ENCODE measurements at regions not wholly inside any gene's neighbourhood (a gene's known extent, or its start where the extent isn't known, plus 50 kb on each side); places are given as distances from the start of the nearest gene placed in this dataset.

GRCh38 chr22:19574247-19574646, 50.0 kb upstream of the CLDN5 start:
- Histone ChIP-seq H3K9ac (ENCODE audit: low read depth, low read length) (no peak overlapping the region), H3K36me3 (ENCODE audit: control insufficient read depth, insufficient read depth, low read length) (no peaks in the 10 kb centered on the region), H3K9me3 (ENCODE audit: control insufficient read depth, insufficient read depth, low read length) (no peaks in the 10 kb centered on the region), H3K4me1 (ENCODE audit: control insufficient read depth, insufficient read depth, low read length) (no peaks in the 10 kb centered on the region), H3K4me3 (ENCODE audit: low read depth, low read length) (no peak overlapping the region), H3K27me3 (ENCODE audit: control insufficient read depth, insufficient read depth, low read length) (no peaks in the 10 kb centered on the region), H3K27ac (ENCODE audit: low read depth, low read length) (no peak overlapping the region)

- Histone ChIP-seq H3K9ac (ENCODE audit: low read depth, low read length) (no peak overlapping the region), H3K36me3 (ENCODE audit: control insufficient read depth, insufficient read depth, low read length) (no peaks in the 10 kb centered on the region), H3K27ac (ENCODE audit: low read depth, low read length) (no peak overlapping the region), H3K4me1 (ENCODE audit: control insufficient read depth, insufficient read depth, low read length) (no peaks in the 10 kb centered on the region), H3K4me3 (ENCODE audit: low read depth, low read length) (no peak overlapping the region), H3K9me3 (ENCODE audit: control insufficient read depth, insufficient read depth, low read length) (no peaks in the 10 kb centered on the region), H3K27me3 (ENCODE audit: control insufficient read depth, insufficient read depth, low read length) (no peaks in the 10 kb centered on the region)
These were observed 52.5 kb upstream of the CLDN5 start for GRCh38 chr22:19576460-19577421.

GRCh38 chr22:19577422-19577966, 53.3 kb upstream of the CLDN5 start:
- Histone ChIP-seq H3K4me1 (ENCODE audit: control insufficient read depth, insufficient read depth, low read length) (no peaks in the 10 kb centered on the region), H3K27ac (ENCODE audit: low read depth, low read length) (no peak overlapping the region), H3K36me3 (ENCODE audit: control insufficient read depth, insufficient read depth, low read length) (no peaks in the 10 kb centered on the region), H3K9ac (ENCODE audit: low read depth, low read length) (no peak overlapping the region), H3K9me3 (ENCODE audit: control insufficient read depth, insufficient read depth, low read length) (no peaks in the 10 kb centered on the region), H3K4me3 (ENCODE audit: low read depth, low read length) (no peak overlapping the region), H3K27me3 (ENCODE audit: control insufficient read depth, insufficient read depth, low read length) (no peaks in the 10 kb centered on the region)

GRCh38 chr22:19578180-19579004, 54.2 kb upstream of the CLDN5 start:
- Histone ChIP-seq H3K4me1 (ENCODE audit: control insufficient read depth, insufficient read depth, low read length) (no peaks in the 10 kb centered on the region), H3K4me3 (ENCODE audit: low read depth, low read length) (no peak overlapping the region), H3K9me3 (ENCODE audit: control insufficient read depth, insufficient read depth, low read length) (no peaks in the 10 kb centered on the region), H3K9ac (ENCODE audit: low read depth, low read length) (no peak overlapping the region), H3K36me3 (ENCODE audit: control insufficient read depth, insufficient read depth, low read length) (no peaks in the 10 kb centered on the region), H3K27ac (ENCODE audit: low read depth, low read length) (no peak overlapping the region), H3K27me3 (ENCODE audit: control insufficient read depth, insufficient read depth, low read length) (no peaks in the 10 kb centered on the region)

GRCh38 chr22:19579115-19579811, 55.1 kb upstream of the CLDN5 start:
- Histone ChIP-seq H3K27ac (ENCODE audit: low read depth, low read length) (no peak overlapping the region), H3K4me3 (ENCODE audit: low read depth, low read length) (no peak overlapping the region), H3K27me3 (ENCODE audit: control insufficient read depth, insufficient read depth, low read length) (no peaks in the 10 kb centered on the region), H3K4me1 (ENCODE audit: control insufficient read depth, insufficient read depth, low read length) (no peaks in the 10 kb centered on the region), H3K9me3 (ENCODE audit: control insufficient read depth, insufficient read depth, low read length) (no peaks in the 10 kb centered on the region), H3K9ac (ENCODE audit: low read depth, low read length) (no peak overlapping the region), H3K36me3 (ENCODE audit: control insufficient read depth, insufficient read depth, low read length) (no peaks in the 10 kb centered on the region)

GRCh38 chr22:19579880-19580279, 55.7 kb upstream of the CLDN5 start:
- Histone ChIP-seq H3K9me3 (ENCODE audit: control insufficient read depth, insufficient read depth, low read length) (no peaks in the 10 kb centered on the region), H3K27me3 (ENCODE audit: control insufficient read depth, insufficient read depth, low read length) (no peaks in the 10 kb centered on the region), H3K27ac (ENCODE audit: low read depth, low read length) (no peak overlapping the region), H3K4me3 (ENCODE audit: low read depth, low read length) (no peak overlapping the region), H3K4me1 (ENCODE audit: control insufficient read depth, insufficient read depth, low read length) (no peaks in the 10 kb centered on the region), H3K36me3 (ENCODE audit: control insufficient read depth, insufficient read depth, low read length) (no peaks in the 10 kb centered on the region), H3K9ac (ENCODE audit: low read depth, low read length) (no peak overlapping the region)

GRCh38 chr22:19580291-19580890, 56.2 kb upstream of the CLDN5 start:
- no peaks in the 10 kb centered on the region for H3K36me3 ChIP-seq (ENCODE audit: control insufficient read depth, insufficient read depth, low read length)
- H3K27ac ChIP-seq (ENCODE audit: low read depth, low read length): no peak overlapping the region
- no peak overlapping the region for H3K4me3 ChIP-seq (ENCODE audit: low read depth, low read length)
- no peak overlapping the region for H3K9ac ChIP-seq (ENCODE audit: low read depth, low read length)
- H3K4me1 ChIP-seq (ENCODE audit: control insufficient read depth, insufficient read depth, low read length): no peaks in the 10 kb centered on the region
- H3K9me3 ChIP-seq (ENCODE audit: control insufficient read depth, insufficient read depth, low read length): no peaks in the 10 kb centered on the region
- H3K27me3 ChIP-seq (ENCODE audit: control insufficient read depth, insufficient read depth, low read length): no peaks in the 10 kb centered on the region

GRCh38 chr22:19582033-19582693, 58.0 kb upstream of the CLDN5 start:
- Histone ChIP-seq H3K9me3 (ENCODE audit: control insufficient read depth, insufficient read depth, low read length) (no peaks in the 10 kb centered on the region), H3K9ac (ENCODE audit: low read depth, low read length) (no peak overlapping the region), H3K27ac (ENCODE audit: low read depth, low read length) (no peak overlapping the region), H3K4me1 (ENCODE audit: control insufficient read depth, insufficient read depth, low read length) (no peaks in the 10 kb centered on the region), H3K27me3 (ENCODE audit: control insufficient read depth, insufficient read depth, low read length) (no peaks in the 10 kb centered on the region), H3K36me3 (ENCODE audit: control insufficient read depth, insufficient read depth, low read length) (no peaks in the 10 kb centered on the region), H3K4me3 (ENCODE audit: low read depth, low read length) (no peak overlapping the region)

- Histone ChIP-seq H3K4me3 (ENCODE audit: low read depth, low read length) (no peak overlapping the region), H3K9me3 (ENCODE audit: control insufficient read depth, insufficient read depth, low read length) (no peaks in the 10 kb centered on the region), H3K27me3 (ENCODE audit: control insufficient read depth, insufficient read depth, low read length) (no peaks in the 10 kb centered on the region), H3K36me3 (ENCODE audit: control insufficient read depth, insufficient read depth, low read length) (no peaks in the 10 kb centered on the region), H3K27ac (ENCODE audit: low read depth, low read length) (no peak overlapping the region), H3K9ac (ENCODE audit: low read depth, low read length) (no peak overlapping the region), H3K4me1 (ENCODE audit: control insufficient read depth, insufficient read depth, low read length) (no peaks in the 10 kb centered on the region)
These were observed 62.9 kb upstream of the CLDN5 start for GRCh38 chr22:19586922-19587684.

All from HUES48 (cell line).